Fibroblast of peridontal ligament (primary cell): ENCODE measurements at regions not wholly inside any gene's neighbourhood (a gene's known extent, or its start where the extent isn't known, plus 50 kb on each side); places are given as distances from the start of the nearest gene placed in this dataset.

Experiments
- DNase-seq: peaks from one replicate; pipeline ENCODE4 v3.0.0-alpha.2; 2010; ENCODE audit errors: extremely low read depth

DNA sequence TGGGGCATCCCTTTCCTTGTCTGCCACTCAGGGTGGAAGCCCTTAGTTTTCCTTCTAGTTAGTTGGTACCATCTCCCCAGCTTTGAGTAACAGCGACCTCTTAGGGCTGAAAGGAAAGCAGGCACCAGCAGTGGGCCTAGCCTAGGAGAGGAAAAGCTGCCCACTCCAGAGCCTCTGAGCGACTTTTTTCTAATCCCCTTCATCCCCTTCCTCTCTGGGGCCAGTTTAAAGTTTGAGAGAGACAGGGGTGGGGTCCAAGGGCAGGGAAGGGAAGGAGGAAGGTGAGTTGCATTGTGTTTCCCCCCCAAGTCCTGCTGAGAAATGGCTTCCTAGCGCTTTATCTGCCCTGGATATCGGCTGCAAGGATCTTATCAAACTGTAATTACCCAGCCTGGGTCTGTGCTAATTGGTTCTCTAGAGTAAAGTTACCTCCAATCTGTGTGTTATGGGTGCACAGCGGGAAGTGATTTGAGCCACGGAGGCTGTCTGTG is 573.9 kb upstream of the CADM1 start:
- no peak for DNase-seq

DNA sequence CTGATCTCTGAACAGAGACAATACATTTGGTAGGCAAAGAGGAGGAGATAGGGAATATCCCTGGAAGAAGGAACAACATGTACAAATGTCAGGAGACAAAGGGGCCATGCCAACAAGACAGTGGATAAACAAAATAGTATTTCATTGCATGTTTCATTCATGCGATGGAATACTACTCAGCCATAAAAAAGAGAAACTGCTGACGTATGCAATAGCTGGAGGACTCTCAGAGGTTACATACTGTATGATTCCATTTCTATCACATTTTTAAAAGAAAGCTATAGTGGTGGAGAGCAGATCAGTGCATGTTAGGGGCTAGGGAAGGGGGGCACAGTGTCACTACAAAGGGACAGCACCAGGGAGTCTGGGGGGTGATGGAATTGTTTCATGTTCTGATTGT is 572.9 kb upstream of the CADM1 start:
- DNase-seq: no peak

- no peak for DNase-seq
Observed at GRCh38 chr11:116073854-116074837, 569.9 kb upstream of the CADM1 start.

DNA sequence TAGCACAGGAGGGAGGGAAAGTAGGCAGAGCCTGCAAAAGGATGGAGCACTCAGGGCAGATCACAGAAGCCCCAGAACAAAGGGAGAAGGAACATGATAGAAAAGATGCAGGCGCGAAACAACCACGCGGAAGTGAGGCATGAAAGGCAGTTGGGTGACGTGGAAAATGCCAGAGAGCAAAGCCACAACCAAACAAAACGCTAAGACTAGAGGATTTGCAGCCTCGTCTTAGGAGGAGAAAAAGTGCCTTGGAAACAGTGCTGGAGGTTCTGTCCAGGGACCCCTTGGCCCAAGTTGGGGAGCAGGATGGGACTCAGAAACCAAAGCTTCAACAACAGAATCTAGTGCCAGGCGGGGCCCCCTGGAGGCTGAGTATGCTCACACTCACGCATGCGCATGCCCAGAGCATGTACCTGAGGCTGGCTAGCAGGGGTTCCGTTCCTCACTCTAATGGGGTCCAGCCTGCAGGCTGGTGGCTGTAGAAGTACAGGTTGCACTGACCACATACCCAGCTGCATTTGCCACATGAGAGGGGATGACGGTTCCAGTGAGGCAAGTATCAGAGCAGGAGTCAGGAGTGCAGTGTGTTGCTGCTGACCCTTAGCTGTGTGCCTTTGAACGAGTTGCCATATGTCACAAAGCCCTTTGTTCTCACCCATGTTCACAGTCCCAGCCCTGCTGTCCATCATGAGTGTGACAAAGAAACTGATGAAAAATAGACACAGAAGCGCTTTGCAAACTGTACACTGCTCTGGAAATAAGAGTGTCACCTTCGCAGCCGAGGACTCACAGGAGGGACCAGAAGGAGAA is 568.6 kb upstream of the CADM1 start:
- no peak for DNase-seq

- no peak for DNase-seq
Observed at GRCh38 chr11:116072133-116072532, 567.9 kb upstream of the CADM1 start.

DNA sequence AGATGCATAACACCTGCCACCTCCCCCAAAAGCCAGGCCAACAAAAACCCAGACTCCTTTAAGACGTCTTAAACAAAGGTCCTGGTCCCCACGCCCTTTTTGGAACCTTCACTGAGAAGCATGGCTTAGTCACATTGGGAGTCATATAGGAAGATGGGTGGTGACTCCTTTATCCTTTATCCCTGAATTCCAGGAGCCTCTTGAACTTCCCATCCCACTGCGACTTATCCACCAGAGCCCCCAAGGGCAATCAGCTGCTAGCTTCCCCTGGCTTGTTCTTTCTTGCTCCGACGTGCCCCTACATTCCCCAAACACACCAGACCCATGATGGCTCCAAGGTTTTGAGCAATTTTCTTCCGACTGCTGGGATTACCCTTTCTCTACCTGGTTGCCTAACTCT is 567.0 kb upstream of the CADM1 start:
- DNase-seq: no peak

DNA sequence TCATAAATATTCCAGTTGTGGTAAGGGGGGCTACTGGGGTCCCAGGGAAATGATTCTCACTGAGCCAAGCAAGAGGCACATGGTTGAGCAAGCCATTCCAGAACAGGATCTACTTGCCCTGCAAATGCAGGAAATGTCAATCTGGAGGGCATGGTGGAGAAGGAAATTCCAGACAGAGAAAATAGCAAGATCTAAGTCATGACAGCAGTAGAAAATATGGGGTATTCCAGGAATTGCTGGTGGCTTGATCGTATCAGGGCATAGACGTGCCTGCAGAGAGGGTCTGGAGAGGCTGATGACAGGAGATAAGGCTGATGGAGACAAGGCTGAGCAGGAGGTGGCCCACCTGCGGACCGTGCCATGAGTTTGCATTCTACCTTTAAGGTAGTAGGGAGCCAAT is 566.3 kb upstream of the CADM1 start:
- DNase-seq: no peak

- DNase-seq: no peak
Observed at GRCh38 chr11:116066777-116067176, 562.6 kb upstream of the CADM1 start.

DNA sequence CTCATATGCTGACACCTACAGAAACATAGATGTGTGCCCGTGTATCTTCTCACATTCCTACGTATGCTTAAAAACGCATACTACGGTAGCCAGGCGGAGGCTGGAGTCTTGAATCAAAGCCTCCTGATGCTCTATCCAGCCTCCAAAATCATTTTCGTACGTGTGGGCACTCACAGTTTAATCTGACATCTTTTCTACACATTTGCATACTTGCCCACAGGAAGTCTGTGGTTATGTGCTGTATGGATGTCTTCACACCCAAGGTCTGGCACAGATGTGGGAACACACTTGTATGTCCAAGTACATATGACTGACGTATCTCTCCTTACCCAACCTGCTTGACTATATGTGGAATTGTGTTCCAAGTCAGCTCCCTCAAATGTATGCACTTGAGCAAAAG is 561.8 kb upstream of the CADM1 start:
- no peak for DNase-seq

DNA sequence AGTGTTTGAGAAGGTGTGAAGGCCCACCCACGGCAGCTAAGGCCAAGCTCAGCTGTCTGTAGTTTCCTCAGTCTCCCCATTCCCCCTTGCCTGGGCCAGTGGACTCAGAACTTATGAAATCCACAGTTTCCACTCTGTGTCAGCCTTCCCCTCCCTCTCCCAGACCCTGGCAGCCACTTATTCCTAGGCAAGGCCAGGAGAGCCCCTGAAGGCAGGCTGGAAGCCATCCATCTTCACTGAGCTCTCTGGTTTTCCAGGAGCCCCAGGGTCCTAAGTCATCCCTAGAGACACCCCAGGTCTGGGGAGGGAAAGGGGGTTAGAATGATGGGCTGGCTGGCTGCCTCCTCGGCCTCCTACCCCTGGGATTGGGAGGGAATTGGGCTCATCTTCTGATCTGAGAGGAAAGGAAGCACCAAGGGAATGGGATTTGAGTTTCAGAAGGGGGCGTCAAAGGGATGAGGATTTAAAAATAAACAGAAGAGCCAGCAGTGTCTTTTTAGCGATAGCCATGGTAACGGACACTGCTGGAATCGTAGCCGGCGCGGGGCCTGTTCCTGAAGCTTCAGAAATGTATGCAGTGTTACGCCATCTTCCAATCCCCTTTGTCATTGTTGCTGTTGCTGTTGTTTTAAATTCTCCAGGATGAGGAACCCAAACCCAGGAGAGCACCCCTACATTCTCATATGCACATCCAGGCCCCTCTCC is 561.1 kb upstream of the CADM1 start:
- DNase-seq: no peak

DNA sequence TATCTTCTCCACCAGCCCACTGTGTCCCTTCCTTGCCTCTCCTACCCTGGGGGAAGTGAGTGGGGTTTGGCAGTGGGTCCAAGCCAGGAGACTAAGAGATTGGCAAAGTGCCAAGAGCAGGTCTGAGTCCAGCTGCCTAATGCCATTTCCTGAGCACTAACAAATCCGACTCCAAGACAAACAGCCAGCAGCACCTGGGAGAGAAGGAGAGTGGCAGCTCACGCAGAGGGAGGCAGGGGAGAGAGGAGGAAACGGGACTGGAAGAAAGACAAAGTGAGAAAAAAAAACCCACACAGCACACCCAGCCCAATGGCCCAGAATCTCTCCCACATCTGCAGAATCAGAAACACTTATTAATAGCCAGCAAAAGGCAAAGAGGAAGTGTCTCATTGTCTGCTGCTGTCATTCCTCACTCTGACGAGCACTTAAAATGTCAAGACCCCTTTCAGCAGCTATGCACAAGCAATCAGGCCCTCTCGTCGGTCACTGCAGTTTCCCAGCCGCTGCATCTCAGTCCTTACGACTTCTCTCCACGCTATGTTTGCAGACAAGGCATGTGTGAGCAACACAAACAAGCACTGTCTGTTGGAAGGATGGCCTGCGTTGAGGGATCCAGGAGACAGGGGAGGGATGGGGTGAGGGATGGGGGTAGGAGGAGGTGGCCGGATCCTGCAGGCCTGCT is 558.4 kb upstream of the CADM1 start:
- no peak for DNase-seq

- DNase-seq: no peak
Observed at GRCh38 chr11:116062129-116062489, 557.9 kb upstream of the CADM1 start.

DNA sequence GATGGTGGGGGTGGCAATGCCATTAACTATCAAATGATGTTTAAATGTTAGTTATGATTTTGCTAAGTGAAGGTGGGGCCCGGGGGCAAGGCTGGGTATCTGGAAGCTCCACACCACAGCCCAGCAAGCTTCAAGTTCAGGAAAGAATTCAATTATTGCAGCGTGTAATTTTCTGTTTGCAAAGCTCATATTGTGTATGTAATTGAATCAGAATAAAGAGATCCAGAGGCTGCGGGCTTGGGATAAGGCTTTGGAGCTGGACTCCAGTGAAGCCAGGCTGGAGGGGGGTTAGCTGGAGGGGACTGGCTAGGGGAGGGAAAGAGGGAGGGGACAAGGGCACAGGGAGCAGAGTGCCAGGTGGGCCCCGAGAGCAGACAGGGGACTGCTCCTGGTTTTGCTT is 557.1 kb upstream of the CADM1 start:
- DNase-seq: no peak

- DNase-seq: no peak
Observed at GRCh38 chr11:116059919-116060318, 555.7 kb upstream of the CADM1 start.

DNA sequence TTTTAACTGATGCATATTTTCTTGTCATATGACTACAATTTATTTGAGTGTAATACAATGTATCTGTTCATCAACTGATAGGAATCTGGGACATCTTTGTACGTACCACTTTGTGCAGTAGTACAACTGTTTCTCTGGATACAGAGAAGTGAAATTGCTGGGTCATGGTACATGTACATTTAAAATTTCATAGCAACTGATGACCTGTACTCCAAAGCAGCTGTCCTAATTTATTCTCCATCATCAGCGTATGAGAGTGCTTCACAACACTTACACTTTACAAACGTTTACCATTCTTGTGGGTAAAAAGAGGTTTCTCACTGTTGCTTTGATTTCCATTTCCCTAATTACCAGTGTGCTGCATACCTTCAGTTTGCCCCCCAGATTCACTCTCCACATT is 552.8 kb upstream of the CADM1 start:
- no peak for DNase-seq

DNA sequence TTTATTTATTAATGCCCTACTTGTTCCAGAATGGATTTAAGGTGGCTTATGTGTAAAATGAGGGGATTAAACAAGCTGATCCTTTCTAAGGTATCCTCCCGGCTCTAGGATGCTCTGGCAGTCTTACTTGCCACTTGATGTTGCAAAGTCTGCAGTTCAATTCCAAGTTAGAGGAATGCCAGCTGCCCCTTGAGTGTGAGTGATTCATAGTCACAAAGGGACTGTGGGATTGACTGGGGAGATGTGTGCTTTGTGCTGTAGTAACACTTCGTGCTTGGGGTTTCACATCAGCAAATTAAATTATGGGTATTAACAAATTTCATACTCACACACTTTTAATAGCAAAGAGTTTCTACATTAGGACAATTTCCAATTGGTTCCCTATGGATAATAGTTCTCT is 550.8 kb upstream of the CADM1 start:
- no peak for DNase-seq

DNA sequence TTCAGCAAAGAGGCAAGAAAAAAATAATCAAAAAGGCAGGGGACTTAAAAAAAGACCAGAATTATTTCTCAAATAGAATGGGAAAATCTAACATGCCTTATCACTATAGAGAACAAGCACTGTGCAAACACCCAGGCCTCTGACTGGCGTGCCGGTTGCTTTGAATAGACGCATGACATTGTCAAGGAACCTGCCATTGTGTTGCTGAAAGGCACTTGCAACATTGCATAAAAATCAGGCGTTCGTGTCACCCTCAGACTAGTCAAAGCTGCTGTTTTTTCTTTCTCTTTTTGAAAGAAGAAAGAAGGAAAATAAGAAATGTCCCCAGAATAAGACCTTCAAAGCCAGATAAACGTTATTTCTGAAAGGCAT is 549.3 kb upstream of the CADM1 start:
- DNase-seq: no peak

DNA sequence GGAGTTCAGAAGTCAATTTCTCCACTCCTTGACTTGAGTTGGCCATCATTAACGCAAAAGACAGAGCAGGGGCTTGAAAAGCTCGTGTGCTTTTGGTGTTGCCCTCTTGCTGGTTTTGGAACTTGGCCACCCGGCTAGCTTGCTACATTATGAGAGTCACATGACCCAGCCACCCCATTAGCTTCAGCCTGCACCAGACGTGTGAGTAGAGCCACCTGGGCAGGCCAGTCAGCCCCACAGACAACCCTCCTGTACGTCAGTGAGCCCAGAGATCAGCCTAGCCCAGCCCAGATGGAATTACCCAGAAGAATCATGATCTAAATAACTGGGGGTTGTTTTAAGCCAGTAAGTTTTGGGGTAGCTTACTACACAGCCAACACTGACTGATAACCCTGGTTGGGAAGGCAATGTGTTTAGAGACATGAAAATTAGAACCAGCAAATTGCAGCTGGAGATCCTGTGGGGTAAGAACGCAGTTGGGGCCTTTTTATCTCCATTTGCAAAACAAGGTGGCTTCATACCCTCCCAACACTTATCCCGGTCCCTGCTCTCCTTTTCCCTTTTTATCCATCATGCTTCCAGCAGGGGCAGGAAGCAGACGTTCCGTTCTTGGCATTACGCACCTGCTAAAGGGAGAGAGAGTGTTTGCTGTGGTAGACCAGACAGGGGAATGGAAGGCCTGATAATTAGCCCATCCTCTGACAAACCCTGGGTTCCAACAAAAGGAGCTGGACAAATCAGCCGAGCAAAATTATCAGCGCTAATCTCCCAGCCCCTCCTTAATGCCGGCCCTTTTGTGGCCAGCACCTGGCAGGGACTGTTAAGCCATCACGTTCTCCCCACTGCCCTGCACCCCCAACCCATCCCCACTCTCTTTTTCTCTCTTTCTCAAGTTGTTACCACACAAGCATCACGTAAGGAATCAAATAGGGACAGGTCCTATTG is 548.7 kb upstream of the CADM1 start:
- no peak for DNase-seq

- no peak for DNase-seq
Observed at GRCh38 chr11:116051494-116051893, 547.3 kb upstream of the CADM1 start.

GRCh38 chr11:116049383-116049782 is 545.2 kb upstream of the CADM1 start:
- DNase-seq: no peak

GRCh38 chr11:116046127-116046526 is 541.9 kb upstream of the CADM1 start:
- no peak for DNase-seq
